HG02884 (cell line): ENCODE measurements at regions not wholly inside any gene's neighbourhood (a gene's known extent, or its start where the extent isn't known, plus 50 kb on each side); places are given as distances from the start of the nearest gene placed in this dataset.
A peak's percentile ranks its signal among the peaks of the same experiment; 100 is the strongest.
"Not testable (repeated sequence)": the region's sequence is repeated elsewhere in the genome, so short reads cannot be mapped to it uniquely, and the experiment has no call there.

Experiments
- ATAC-seq: cut with Tn5 transposase; IDR thresholded peaks from one replicate; pipeline ENCODE4 v1.9.1; 2021; ENCODE audit warnings: mild to moderate bottlenecking, moderate library complexity; ENCODE audit not compliant: unreplicated experiment

DNA sequence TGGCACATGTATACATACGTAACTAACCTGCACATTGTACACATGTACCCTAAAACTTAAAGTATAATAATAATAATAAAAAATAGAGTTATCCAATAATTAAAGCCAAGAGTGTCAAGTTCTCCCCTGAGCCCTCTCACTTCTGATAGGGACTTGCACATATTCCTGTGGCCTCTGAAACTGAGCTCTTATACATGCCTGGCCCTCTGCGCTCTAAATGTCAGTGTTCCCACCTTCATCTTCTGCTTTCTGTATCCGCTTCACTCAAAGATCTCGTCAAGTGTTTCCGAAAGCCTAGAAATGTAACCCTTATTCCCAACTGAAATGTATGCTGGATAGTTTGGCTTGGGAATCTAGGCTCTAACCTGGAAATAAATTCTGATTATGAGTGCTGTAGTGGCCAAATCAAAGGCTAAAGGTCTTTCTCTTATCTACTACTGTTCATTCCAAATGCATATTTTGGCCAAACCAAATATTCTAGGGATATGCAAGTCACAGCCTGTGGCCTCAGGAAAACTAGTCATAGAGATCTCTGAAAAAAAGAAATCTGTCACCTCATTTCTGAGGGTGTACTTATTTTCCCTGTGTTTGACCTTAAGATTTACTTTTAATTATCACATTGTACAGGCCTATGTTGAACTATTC is 99.5 kb upstream of the LYPLAL1 start:
- ATAC-seq = no peak

DNA sequence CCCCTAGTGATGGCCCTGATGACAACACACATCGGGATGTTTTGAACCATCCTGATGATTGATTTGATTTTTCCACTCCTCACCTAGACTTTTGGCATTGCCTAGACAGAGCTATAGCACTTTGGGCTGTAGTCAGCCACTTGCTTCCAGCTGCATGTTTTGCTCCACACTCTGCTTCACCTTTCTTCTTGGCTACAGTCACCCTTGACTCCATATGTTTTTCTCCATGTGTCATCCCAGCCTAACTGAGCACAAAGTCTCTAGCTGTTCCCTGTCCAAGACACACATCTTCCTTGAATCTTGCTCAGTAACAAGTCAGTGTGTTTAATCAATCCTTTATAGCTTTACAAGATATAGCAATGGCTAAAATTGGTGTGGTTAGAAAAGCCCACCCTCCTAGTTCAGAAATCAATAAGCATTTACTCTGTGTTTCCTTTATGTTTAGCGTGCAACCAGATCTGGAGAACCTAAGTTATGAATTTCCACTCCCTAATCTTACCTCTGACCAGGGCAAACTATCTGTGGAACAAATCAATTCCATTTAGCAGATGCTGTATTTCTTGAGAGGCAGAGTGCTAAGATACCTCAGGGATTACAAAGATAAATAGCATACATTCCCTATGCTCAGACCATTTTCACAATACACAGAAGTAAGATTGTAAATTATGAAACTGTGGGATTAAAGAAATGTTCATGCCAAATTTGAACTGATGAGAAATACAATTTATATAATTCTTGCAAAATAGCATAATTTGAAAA is 98.4 kb upstream of the LYPLAL1 start:
- no peak for ATAC-seq

DNA sequence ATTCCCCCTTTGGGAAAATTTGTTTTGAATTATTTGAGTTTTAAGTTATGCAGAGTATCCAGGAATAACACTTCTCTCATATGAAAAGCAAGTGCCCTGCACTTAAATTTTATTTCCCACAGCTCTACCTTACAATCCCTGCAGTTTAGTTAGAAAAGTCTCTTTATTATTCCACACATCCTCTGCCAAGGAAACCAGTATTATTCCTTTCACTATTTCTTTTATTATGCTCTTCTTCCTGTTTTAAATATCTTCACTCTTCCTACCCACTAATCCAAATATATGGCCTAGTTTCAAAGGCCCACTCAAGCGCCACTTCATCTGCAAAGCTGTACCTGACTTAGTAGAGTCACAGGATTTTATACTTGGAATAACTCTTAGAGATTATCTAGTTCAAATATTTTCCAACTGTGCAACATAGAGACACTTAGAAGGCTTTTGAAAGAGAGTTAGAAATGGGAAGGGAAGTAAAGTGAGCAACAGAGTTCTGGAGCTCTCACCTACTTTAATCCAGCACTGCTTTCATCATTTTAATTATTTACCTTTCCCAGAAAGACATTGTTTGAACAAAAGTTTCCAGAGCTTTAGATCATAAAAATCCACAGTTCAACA is 97.2 kb upstream of the LYPLAL1 start:
- no peak for ATAC-seq

DNA sequence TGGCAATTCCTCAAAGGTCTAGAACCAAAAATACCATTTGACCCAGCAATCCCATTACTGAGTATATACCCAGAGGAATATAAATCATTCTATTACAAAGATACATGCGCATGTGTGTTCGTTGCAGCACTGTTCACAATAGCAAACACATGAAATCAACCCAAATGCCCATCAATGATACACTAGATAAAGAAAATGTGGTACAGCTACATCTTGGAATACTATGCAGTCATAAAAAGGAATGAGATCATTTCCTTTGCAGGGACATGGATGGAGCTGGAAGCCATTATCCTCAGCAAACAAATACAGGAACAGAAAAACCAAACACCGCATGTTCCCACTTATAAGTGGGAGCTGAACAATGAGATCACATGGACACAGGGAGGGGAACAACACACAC is 95.9 kb upstream of the LYPLAL1 start:
- ATAC-seq = not testable (repeated sequence)

DNA sequence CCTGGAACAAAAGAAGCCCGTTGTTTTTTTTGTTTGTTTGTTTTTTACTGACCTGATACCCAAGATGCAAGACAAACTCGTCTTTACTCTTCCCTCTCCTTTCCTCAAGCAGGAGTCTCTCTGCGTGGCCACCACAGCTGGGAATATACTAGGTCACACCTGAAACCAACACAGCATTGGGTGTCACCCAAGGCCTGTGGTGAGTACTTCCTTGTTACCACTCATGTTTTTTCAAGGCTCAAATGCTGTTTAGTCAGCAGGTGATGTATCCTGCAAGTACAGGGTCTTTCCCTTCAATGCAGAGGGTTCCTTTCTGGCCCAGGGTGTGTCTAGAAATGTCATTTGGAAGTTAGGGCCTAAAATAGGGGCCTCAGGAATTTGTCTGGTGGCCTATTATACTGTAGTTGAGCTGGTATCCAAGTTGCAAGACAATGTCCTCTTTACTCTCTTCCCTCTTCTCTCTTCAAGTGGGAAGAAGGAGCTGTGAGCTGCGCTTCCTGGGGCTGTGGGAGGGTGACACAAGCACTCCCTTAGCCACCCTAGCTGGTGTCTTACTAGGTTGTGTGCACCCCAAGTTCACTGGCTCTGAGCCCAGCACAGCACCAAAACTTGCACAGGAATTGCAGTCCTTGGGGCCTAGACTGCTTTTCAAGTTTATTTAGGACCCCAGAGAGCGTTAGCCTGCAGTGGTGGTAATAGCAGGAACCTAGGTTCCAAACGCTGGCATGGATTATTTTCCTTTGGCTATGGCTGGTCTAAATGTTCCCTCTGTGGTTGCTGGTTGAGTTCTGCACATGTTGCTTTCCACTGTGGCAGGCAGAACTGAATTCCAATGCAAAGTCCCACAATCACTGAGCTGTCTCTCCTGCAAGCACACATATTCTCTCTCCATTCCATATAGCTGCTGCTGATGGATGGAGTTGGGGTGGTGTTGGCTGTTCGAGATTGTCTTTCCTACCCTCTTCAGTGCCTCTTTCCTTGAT is 91.4 kb upstream of the LYPLAL1 start:
- peak; percentile 57 for ATAC-seq

DNA sequence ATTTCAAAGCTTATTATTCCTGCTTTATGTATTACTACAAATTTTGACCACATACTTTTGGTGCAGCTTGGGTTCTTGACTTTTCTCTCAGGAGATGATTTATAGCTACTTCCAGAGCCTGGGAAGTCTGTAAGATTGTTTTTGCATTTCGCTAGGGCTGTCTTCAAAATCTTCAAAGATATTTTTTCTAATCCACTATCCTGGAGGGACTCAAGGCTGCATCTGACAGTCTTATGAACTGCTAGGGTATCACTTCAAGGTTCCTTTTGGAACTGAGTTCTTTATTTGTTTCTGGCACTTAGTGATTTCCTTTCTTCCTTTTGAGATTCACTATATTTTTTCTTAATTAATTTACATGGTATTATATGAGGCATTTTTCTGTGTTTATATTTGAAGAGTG is 90.0 kb upstream of the LYPLAL1 start:
- no peak for ATAC-seq

DNA sequence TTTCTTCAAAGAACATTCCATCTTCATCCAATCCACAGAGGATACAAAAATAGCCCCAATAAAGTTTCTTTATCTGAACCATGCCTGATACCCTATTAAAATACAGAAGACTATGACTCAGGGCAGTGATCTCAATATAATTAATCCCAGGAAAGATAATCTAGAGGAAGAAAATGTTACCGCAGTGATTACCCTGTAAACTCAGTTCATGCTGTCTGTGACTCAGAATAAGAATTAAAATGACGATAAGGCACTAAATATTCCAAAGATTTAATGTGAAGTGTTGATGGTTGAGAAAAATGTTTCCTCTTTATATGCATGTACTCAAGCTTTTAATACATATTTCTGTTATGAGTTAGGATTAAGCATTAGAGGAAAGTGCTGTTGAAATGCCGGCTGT is 88.6 kb upstream of the LYPLAL1 start:
- no peak for ATAC-seq

DNA sequence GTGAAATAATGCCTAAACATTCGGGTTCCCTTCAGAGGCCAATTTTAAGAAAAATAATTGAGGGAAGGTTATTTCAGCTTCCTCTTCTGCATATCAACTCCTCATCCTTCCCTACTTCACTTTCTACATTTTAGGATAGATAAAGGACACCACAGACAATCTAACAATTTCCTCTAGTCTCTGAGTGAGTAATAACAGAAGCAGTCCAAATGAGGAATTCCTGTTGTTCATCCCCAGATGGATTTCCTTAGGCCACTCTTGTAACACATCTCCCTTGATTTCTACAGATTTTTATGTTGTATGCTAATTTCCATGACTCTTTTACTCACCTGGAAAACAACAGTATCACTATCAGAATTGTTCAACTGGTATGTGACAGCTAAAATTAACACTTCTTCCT is 87.7 kb upstream of the LYPLAL1 start:
- no peak for ATAC-seq

DNA sequence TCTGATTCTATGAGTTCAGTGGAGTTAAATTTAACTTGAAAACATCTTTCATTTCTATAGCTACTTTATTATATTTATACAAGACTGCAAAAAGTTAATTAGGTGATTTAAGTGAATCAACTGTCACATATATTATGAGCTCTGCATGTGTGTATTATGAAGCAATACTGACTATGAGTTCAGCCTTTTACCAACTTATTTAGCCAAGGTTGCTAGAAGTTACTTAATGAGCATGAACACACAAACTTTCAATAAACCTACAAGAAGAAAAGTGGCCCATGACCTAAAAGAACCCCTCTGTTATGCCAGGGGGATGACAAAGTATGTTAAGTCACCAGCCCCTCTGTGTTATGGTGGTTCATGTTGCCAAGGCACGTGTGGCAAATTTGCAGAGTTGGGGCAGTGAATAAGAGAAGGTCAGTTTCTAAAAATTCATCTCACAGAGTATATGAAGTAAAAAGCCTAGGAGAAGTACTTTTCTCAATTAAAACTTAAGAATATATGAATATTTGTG is 86.7 kb upstream of the LYPLAL1 start:
- ATAC-seq = no peak

DNA sequence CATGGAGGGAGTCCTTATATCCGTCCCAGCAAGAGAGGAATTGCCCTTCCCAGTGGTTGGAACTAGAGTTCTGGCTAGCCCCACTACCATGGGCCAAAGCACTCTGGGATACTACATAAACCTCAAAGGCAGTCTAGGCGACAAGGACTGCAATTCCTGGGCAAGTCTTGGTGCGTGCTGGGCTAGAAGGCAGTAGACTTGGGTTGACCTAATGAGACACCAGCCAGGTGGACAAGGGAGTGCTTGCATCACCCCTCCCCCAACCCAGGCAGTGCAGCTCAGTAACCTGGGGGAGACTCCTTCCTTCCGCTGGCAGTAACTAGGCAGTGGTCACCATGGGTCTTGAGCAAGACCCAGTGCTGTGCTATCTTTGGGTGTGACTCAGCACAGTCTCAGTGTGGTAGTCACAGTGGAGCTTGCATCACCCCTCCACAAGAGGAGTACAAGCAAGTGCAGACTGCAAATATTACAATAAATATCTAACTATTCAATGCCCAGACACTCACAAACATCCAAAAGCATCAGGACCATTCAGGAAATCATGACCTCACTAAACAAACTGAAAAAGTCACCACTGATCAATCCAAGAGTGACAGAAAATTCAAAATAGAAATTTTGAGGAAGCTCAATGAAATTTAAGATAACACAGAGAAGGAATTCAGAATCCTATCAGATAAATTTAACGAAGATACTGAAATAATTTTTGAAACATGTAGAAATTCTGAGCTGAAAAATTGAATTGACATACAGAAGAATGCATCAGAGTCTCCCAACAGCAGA is 84.7 kb upstream of the LYPLAL1 start:
- ATAC-seq = peak; percentile 59

DNA sequence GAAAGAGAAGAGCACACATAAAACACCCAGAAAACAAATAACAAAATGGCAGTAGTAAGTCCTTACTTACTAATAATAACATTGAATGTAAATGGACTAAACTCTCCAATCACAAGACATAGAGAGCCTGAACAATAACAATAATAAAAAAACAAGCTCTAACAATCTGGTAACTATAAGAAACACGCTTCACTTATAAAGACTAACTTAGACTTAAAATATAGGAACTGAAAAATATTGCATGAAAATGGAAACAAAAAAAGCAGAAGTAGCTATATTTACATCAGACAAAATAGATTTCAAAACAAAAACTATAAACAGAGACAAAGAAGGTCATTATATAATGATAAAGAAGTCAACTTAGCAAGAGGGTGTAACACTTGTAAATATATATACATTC is 83.1 kb upstream of the LYPLAL1 start:
- peak; percentile 71 for ATAC-seq

DNA sequence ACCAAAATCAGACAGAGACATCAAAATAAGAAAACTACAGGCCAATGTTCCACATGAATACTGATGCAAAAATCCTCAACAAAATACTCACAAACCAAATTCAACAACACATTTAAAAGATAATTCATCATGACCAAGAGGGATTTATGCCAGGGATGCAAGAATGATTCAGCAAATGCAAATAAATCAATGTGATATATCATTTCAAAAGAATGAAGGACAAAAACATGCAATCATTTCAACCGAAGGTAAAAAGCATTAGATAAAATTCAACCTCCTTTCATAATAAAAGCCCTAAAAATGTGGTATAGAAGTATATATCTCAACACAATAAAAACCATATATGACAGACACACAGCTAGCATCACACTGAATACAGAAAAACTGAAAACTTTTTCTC is 81.5 kb upstream of the LYPLAL1 start:
- no peak for ATAC-seq

DNA sequence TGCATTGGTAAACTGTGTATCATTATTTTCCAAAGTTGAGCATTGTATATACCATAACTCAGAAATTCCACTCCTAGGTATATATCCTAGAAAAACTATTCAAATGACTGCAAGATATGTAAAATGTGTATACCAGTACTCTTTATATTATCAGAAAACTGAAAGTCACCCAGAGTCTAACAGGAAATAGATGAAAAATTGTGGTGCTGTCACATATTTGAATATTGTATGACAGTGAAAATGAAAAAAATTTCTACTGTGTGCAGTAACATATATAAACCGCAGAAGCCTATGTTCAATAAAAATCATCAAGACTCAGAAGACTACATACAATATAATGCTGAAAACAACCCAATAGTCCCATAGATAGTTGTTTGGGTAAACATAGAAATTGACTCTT is 74.4 kb upstream of the LYPLAL1 start:
- peak; percentile 66 for ATAC-seq

DNA sequence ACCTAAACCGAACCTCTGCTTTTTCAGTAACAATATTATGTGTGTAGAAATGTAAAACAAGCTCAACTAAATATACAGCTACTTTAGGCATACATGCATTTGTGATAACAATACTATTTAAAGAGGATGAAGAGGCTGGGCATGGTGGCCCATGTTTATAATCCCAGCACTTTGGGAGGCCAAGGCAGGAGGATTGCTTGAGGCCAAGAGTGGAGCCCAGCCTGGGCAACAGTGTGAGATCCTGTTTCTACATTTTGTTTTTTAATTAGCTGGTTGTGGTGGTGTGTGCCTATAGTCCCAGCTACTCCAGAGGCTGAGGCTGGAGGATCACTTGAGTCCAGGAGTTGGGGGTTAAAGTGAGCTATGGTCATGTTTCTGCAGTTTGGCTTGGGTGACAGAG is 73.6 kb upstream of the LYPLAL1 start:
- ATAC-seq = no peak

DNA sequence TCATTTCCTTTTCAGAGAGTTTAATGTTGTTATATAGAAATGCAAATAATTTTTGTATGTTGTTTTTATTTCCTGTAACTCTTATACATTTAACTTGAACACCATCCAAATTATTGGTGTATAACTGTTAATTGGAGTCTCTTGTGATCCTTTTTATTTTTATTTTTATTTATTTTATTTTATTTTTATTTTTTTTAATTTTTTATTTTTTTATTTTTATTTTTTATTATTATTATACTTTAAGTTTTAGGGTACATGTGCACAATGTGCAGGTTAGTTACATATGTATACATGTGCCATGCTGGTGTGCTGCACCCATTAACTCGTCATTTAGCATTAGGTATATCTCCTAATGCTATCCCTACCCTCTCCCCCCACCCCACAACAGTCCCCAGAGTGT is 71.2 kb upstream of the LYPLAL1 start:
- not testable (repeated sequence) for ATAC-seq

DNA sequence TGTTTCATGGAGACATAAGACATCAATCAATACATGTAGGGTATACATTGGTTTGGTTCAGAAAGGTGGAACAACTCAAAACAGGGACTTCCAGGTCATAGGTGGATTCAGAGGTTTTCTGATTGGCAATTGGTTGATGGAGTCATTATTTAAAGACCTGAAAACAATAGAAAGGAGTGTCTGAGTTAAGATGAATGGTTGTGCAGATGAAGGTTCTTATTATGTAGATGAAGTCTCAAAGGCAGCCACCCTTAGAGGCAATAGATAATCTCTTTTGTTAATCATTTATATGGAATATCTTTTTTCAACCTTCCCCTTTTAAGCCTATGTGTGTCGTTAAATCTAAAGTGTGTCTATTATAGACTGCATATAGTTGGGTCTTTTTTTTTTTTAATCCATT is 67.8 kb upstream of the LYPLAL1 start:
- no peak for ATAC-seq

DNA sequence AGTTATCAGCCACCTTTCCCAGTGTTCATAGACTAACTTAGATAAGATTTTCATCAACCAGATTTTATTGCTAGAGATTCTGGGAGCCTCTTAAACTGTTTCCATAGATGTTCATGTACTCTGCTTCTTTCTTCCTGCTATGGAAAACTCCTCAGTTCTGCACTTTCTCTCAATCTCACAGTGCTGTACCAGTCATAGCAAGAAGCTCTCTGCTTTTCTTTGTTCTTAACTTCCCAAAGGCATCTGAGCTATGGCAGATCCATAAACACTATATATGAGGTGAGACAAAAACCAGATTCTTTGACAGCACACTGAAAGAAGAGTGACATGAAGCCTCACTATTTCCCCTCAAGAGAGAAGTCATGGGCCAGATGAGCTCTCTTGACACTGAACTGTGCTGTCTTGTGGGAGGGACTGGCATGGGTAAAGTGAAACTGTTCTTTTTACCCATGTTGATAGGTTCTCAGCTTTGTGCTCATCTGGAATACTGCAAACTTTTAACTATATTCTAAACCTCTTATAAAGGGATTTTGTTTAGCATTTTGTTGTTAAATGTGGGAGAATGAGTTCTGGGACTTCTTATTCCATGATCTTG is 64.2 kb upstream of the LYPLAL1 start:
- peak; percentile 54 for ATAC-seq

DNA sequence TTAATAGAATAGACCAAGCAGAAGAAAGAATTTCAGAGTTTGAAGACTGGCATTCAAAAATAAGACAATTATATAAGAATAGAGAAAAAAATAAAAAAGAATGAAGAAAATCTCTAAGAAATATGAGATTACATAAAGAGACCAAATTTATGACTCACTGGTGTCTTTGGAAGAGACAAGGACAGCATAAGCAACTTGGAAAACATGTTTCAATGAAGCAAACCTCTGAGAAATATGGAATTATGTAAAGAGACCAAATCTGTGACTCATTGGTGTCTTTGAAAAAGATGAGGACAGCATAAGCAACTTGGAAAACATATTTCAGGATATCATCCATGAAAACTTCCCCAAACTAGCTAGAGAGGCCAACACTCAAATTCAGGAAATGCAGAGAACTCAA is 60.4 kb upstream of the LYPLAL1 start:
- no peak for ATAC-seq

DNA sequence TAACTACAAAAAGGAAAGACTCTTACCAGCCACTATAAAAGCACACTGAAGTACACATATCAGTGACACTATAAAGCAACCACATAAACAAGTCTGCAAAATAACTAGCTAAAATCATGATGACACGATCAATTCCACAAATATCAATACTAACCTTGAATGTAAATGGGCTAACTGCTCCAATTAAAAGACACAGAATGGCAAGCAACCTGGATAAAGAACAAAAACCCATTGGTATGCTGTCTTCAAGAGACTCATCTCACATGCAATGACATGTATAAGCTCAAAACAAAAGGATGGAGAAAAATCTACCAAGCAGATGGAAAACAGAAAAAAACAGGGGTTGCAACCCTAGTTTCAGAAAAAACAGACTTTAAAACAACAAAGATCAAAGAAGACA is 59.7 kb upstream of the LYPLAL1 start:
- ATAC-seq = no peak

DNA sequence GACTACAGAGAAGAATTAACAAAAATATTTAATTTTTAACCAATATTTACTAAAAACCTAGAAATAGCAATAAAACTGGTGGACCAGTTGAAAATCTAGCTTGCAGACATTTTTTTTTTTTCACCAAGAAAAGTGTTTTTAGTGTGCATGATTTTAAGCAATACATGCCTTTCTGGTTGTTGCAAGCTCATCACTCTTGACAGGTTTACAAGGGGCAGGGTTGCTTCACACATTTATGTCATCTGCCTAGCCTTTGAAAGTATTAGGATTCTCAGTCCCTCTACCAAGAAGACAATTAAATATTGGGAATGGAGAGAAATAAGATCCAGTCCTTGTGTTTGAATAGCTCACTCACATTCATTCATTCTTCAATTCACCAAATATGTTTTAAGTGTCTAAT is 53.8 kb upstream of the LYPLAL1 start:
- ATAC-seq = no peak
